HEK293 (cell line): ENCODE measurements at regions not wholly inside any gene's neighbourhood (a gene's known extent, or its start where the extent isn't known, plus 50 kb on each side); places are given as distances from the start of the nearest gene placed in this dataset.

Experiments used
- CTCF ChIA-PET: fragments of 350-600 bp; formaldehyde crosslinking; extraction: SDS; loops from one replicate; lab custom pipeline; 2021; ENCODE audit warnings: antibody characterized with exemption; lab: Yijun Ruan, JAX
- POLR2A ChIA-PET: fragments of 300-600 bp; formaldehyde crosslinking; extraction: SDS; loops from one replicate; lab custom pipeline; 2020; ENCODE audit warnings: antibody characterized with exemption, inconsistent platforms; lab: Yijun Ruan, JAX
- H3K27ac ChIP-seq: fragments of 200-500 bp; sonication (Bioruptor generic); 2 replicates; pipeline ENCODE4 v1.5.1; 2014; ENCODE audit warnings: low read depth, low read length, control low read depth, inconsistent platforms; ENCODE audit errors: extremely low read depth
- H3K36me3 ChIP-seq, 2 experiments: fragments of 200-500 bp in 1 of 2; sonication (Bioruptor generic) in 1 of 2; 1 replicate in 1 of 2; 2 replicates in 1 of 2; pipeline ENCODE4 v1.5.1; 2014 to 2017; ENCODE audit warnings: inconsistent platforms in 2 of 2, low read length in 2 of 2; ENCODE audit not compliant: control insufficient read depth in 2 of 2, insufficient read depth in 1 of 2
- H3K4me1 ChIP-seq: fragments of 200-500 bp; sonication (Bioruptor generic); 2 replicates; pipeline ENCODE4 v1.5.1; 2014; ENCODE audit warnings: mild to moderate bottlenecking, low read length, inconsistent platforms; ENCODE audit not compliant: control insufficient read depth, insufficient read depth
- H3K4me3 ChIP-seq: 2 replicates; pipeline ENCODE4 v1.5.1; 2011; ENCODE audit warnings: low read depth, mild to moderate bottlenecking, control low read depth, low read length, moderate library complexity
- H3K9me3 ChIP-seq: fragments of 200-500 bp; sonication (Bioruptor generic); 2 replicates; pipeline ENCODE4 v1.5.1; 2014; ENCODE audit warnings: low read depth, low read length, inconsistent platforms; ENCODE audit not compliant: control insufficient read depth, insufficient read depth
- PRDM1 ChIP-seq: fragments of 450-650 bp; formaldehyde crosslinking; IDR thresholded peaks from 2 replicates; pipeline ENCODE4; 2016; ENCODE audit warnings: missing biosample characterization, missing genetic modification characterization
- ZBTB20 ChIP-seq: fragments of 450-650 bp; formaldehyde crosslinking; IDR thresholded peaks from 2 replicates; pipeline ENCODE4 v1.5.1; 2016; ENCODE audit warnings: missing biosample characterization, missing genetic modification characterization
- ZIC2 ChIP-seq: fragments of 450-650 bp; formaldehyde crosslinking; IDR thresholded peaks from 2 replicates; pipeline ENCODE4 v1.5.1; 2016; ENCODE audit warnings: missing biosample characterization, missing genetic modification characterization
- ZNF10 ChIP-seq: fragments of 450-650 bp; formaldehyde crosslinking; IDR thresholded peaks from 2 replicates; pipeline ENCODE4 v1.5.1; 2017; ENCODE audit warnings: missing biosample characterization, missing genetic modification characterization
- ZNF132 ChIP-seq: fragments of 450-650 bp; formaldehyde crosslinking; IDR thresholded peaks from 2 replicates; pipeline ENCODE4 v1.5.1; 2017; ENCODE audit warnings: missing biosample characterization, missing genetic modification characterization, borderline replicate concordance
- ZNF169 ChIP-seq: fragments of 450-650 bp; formaldehyde crosslinking; IDR thresholded peaks from 2 replicates; pipeline ENCODE4 v1.5.1; 2016; ENCODE audit warnings: missing biosample characterization, missing genetic modification characterization
- ZNF174 ChIP-seq: fragments of 450-650 bp; formaldehyde crosslinking; IDR thresholded peaks from 2 replicates; pipeline ENCODE4 v1.5.0; 2017; ENCODE audit warnings: missing biosample characterization, mild to moderate bottlenecking, missing genetic modification characterization
- ZNF223 ChIP-seq: fragments of 450-650 bp; formaldehyde crosslinking; IDR thresholded peaks from 2 replicates; pipeline ENCODE4 v1.5.1; 2016; ENCODE audit warnings: missing biosample characterization, missing genetic modification characterization
- ZNF433 ChIP-seq: fragments of 450-650 bp; formaldehyde crosslinking; IDR thresholded peaks from 2 replicates; pipeline ENCODE4 v1.5.1; 2016; ENCODE audit warnings: missing biosample characterization, missing genetic modification characterization, low read depth
- ZNF510 ChIP-seq: fragments of 450-650 bp; formaldehyde crosslinking; IDR thresholded peaks from 2 replicates; pipeline ENCODE4 v1.5.1; 2018; ENCODE audit warnings: mild to moderate bottlenecking, missing genetic modification characterization, missing biosample characterization; ENCODE audit not compliant: insufficient replicate concordance
- ZNF521 ChIP-seq: fragments of 450-650 bp; formaldehyde crosslinking; IDR thresholded peaks from 2 replicates; pipeline ENCODE4 v1.5.1; 2017; ENCODE audit warnings: missing biosample characterization, mild to moderate bottlenecking, missing genetic modification characterization
- ZNF558 ChIP-seq: fragments of 450-650 bp; formaldehyde crosslinking; IDR thresholded peaks from 2 replicates; pipeline ENCODE4 v1.5.1; 2016; ENCODE audit warnings: missing biosample characterization, missing genetic modification characterization
- ZNF560 ChIP-seq: fragments of 450-650 bp; formaldehyde crosslinking; IDR thresholded peaks from 2 replicates; pipeline ENCODE4 v1.5.1; 2017; ENCODE audit warnings: missing biosample characterization, missing genetic modification characterization, borderline replicate concordance
- ZNF623 ChIP-seq: fragments of 450-650 bp; formaldehyde crosslinking; IDR thresholded peaks from 2 replicates; pipeline ENCODE4 v1.5.1; 2016; ENCODE audit warnings: missing biosample characterization, missing genetic modification characterization
- ZNF629 ChIP-seq: fragments of 450-650 bp; formaldehyde crosslinking; IDR thresholded peaks from 2 replicates; pipeline ENCODE4 v1.5.1; 2017; ENCODE audit warnings: missing biosample characterization, missing genetic modification characterization
- TF ChIP-seq, protein P1 (sequence below): fragments of 450-650 bp; IDR thresholded peaks from 2 replicates; pipeline ENCODE4 v1.5.1; 2018; ENCODE audit warnings: missing biosample characterization, missing genetic modification characterization
- TF ChIP-seq, protein P2 (sequence below): fragments of 450-650 bp; formaldehyde crosslinking; IDR thresholded peaks from 2 replicates; pipeline ENCODE4 v1.5.1; 2016; ENCODE audit warnings: missing biosample characterization, missing genetic modification characterization
- TF ChIP-seq, protein P3 (sequence below): fragments of 450-650 bp; formaldehyde crosslinking; IDR thresholded peaks from 2 replicates; pipeline ENCODE4 v1.5.1; 2016; ENCODE audit warnings: missing biosample characterization, missing genetic modification characterization
- TF ChIP-seq, protein P4 (sequence below): fragments of 450-650 bp; formaldehyde crosslinking; IDR thresholded peaks from 2 replicates; pipeline ENCODE4 v1.5.1; 2016; ENCODE audit warnings: missing biosample characterization, missing genetic modification characterization

DNA sequence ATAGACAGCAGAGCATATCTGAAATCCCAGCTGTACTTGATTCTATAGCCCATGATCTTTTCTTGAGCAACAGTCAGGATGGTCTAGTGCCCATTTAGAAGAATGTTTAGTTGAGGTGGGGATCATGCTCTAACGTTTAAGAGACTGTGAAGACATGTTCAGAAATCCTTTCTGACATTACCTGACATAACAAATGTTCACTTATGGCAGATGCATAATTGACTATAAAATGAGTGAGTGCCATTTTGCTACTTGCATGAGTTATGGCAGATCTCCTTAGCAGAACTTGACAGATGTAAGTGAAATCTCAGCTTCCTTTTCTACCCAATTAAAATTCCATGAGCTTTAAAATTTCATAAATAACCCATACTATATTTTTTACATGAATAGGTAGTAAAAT, 209.5 kb upstream of the MMADHC start:
- Histone ChIP-seq H3K27ac (no peak overlapping the region), H3K4me1 (peaks cover 3% of the 10 kb centered on the region; the same call in 1 of the 2 replicates), H3K4me3 (no peak overlapping the region)
- ChIA-PET POLR2A (no interaction called here), CTCF (interaction anchor here (0.7 to 1.1 kb wide), 3 partner anchors 19 to 526 kb away, joined by 3 read pairs; no protein-coding TSS in a partner anchor)
- TF ChIP-seq ZNF623: no peak
- TF ChIP-seq ZNF629 (tag by site-specific recombination): no peak
- no peak for TF ChIP-seq ZBTB20
- TF ChIP-seq, protein P1, sequence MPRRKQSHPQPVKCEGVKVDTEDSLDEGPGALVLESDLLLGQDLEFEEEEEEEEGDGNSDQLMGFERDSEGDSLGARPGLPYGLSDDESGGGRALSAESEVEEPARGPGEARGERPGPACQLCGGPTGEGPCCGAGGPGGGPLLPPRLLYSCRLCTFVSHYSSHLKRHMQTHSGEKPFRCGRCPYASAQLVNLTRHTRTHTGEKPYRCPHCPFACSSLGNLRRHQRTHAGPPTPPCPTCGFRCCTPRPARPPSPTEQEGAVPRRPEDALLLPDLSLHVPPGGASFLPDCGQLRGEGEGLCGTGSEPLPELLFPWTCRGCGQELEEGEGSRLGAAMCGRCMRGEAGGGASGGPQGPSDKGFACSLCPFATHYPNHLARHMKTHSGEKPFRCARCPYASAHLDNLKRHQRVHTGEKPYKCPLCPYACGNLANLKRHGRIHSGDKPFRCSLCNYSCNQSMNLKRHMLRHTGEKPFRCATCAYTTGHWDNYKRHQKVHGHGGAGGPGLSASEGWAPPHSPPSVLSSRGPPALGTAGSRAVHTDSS (tag by site-specific recombination): no peak
- TF ChIP-seq ZNF521 (tag by site-specific recombination): no peak
- TF ChIP-seq PRDM1 (tag by site-specific recombination): no peak
- TF ChIP-seq, protein P2, sequence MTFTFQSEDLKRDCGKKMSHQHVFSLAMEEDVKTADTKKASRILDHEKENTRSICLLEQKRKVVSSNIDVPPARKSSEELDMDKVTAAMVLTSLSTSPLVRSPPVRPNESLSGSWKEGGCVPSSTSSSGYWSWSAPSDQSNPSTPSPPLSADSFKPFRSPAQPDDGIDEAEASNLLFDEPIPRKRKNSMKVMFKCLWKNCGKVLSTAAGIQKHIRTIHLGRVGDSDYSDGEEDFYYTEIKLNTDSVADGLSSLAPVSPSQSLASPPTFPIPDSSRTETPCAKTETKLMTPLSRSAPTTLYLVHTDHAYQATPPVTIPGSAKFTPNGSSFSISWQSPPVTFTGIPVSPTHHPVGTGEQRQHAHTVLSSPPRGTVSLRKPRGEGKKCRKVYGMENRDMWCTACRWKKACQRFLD: no peak
- TF ChIP-seq ZNF223 (tag by site-specific recombination): no peak
- no peak for TF ChIP-seq ZNF132 (tag by site-specific recombination)
- no peak for TF ChIP-seq ZNF169 (tag by site-specific recombination)
- TF ChIP-seq ZNF174: no peak
- TF ChIP-seq, all 188 proteins: peak for 0
- H3K9me3 ChIP-seq: no peaks in the 10 kb centered on the region
- no peaks in the 10 kb centered on the region for H3K36me3 ChIP-seq

DNA sequence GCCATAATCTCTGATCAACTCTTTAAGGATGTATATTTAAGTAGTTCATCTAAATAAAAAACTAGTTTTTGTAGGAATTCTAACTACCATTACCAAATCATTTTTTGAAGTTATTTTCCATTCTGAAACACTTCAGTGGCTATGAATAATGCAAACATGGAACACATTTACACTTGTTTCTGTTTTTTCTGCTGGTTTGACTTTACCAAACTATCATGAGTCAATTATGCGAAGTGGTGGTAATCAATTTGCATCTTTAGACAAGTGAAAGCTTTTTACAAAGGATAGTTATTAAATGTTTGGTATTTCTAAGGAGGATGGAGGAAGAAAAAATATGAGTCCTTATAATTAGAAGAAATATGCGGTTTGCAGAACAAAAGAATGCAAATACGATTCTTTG, 202.0 kb upstream of the MMADHC start:
- Histone ChIP-seq H3K36me3 (no peaks in the 10 kb centered on the region), H3K27ac (no peak overlapping the region), H3K4me1 (no peaks in the 10 kb centered on the region), H3K4me3 (no peak overlapping the region), H3K9me3 (no peaks in the 10 kb centered on the region)
- POLR2A ChIA-PET: no interaction called here
- CTCF ChIA-PET: no interaction called here
- no peak for TF ChIP-seq ZNF558
- no peak for TF ChIP-seq ZNF510 (tag by site-specific recombination)
- no peak for TF ChIP-seq ZNF560 (tag by site-specific recombination)
- no peak for TF ChIP-seq ZIC2
- TF ChIP-seq, protein P3, sequence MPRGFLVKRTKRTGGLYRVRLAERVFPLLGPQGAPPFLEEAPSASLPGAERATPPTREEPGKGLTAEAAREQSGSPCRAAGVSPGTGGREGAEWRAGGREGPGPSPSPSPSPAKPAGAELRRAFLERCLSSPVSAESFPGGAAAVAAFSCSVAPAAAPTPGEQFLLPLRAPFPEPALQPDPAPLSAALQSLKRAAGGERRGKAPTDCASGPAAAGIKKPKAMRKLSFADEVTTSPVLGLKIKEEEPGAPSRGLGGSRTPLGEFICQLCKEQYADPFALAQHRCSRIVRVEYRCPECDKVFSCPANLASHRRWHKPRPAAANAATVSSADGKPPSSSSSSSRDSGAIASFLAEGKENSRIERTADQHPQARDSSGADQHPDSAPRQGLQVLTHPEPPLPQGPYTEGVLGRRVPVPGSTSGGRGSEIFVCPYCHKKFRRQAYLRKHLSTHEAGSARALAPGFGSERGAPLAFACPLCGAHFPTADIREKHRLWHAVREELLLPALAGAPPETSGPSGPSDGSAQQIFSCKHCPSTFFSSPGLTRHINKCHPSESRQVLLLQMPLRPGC (tag by site-specific recombination): no peak
- no peak for TF ChIP-seq ZNF433 (tag by site-specific recombination)
- TF ChIP-seq, protein P4, sequence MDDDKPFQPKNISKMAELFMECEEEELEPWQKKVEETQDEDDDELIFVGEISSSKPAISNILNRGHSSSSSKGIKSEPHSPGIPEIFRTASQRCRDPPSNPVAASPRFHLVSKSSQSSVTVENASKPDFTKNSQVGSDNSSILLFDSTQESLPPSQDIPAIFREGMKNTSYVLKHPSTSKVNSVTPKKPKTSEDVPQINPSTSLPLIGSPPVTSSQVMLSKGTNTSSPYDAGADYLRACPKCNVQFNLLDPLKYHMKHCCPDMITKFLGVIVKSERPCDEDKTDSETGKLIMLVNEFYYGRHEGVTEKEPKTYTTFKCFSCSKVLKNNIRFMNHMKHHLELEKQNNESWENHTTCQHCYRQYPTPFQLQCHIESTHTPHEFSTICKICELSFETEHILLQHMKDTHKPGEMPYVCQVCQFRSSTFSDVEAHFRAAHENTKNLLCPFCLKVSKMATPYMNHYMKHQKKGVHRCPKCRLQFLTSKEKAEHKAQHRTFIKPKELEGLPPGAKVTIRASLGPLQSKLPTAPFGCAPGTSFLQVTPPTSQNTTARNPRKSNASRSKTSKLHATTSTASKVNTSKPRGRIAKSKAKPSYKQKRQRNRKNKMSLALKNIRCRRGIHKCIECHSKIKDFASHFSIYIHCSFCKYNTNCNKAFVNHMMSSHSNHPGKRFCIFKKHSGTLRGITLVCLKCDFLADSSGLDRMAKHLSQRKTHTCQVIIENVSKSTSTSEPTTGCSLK (tag by site-specific recombination): no peak
- no peak for TF ChIP-seq ZNF10 (tag by site-specific recombination)
